ENCODE measurements at regions not wholly inside any gene's neighbourhood (a gene's known extent, or its start where the extent isn't known, plus 50 kb on each side); places are given as distances from the start of the nearest gene placed in this dataset.
"Not testable (repeated sequence)": the region's sequence is repeated elsewhere in the genome, so short reads cannot be mapped to it uniquely, and the experiment has no call there.

DNA sequence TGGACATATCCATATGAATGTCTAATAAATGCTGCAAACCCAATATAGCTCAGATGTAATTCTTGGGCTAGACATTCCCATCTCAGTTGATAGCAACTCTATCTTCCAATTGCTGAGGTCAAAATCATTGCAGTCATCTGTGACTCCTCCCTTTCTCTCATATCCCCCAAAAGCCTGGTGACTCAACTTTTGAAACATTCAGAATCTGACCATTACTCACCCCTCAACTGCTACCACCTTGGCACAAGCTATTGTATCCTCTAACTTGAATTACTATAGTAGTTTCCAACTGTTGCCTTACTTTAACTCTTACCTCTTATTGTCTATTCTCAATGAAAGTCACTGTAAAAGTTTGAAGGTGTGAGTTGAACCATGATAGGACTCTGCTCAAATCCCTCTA is 600.1 kb upstream of the RGMB start:
- no peaks in the 10 kb centered on the region for H3K27me3 ChIP-seq
- intact Hi-C loops (cut with DNase I; ENCODE audit: low total_unique reads): no loop called here
- no peaks in the 10 kb centered on the region for H3K36me3 ChIP-seq
- DNase-seq: no peak
- H3K4me3 ChIP-seq: no peak overlapping the region
- H3K9me3 ChIP-seq: no peaks in the 10 kb centered on the region
- TF ChIP-seq, protein P1, sequence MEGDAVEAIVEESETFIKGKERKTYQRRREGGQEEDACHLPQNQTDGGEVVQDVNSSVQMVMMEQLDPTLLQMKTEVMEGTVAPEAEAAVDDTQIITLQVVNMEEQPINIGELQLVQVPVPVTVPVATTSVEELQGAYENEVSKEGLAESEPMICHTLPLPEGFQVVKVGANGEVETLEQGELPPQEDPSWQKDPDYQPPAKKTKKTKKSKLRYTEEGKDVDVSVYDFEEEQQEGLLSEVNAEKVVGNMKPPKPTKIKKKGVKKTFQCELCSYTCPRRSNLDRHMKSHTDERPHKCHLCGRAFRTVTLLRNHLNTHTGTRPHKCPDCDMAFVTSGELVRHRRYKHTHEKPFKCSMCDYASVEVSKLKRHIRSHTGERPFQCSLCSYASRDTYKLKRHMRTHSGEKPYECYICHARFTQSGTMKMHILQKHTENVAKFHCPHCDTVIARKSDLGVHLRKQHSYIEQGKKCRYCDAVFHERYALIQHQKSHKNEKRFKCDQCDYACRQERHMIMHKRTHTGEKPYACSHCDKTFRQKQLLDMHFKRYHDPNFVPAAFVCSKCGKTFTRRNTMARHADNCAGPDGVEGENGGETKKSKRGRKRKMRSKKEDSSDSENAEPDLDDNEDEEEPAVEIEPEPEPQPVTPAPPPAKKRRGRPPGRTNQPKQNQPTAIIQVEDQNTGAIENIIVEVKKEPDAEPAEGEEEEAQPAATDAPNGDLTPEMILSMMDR (IDR thresholded peaks at IDR 0.05): no peak
- no peaks in the 10 kb centered on the region for H3K4me1 ChIP-seq
- no peak overlapping the region for H3K27ac ChIP-seq

DNA sequence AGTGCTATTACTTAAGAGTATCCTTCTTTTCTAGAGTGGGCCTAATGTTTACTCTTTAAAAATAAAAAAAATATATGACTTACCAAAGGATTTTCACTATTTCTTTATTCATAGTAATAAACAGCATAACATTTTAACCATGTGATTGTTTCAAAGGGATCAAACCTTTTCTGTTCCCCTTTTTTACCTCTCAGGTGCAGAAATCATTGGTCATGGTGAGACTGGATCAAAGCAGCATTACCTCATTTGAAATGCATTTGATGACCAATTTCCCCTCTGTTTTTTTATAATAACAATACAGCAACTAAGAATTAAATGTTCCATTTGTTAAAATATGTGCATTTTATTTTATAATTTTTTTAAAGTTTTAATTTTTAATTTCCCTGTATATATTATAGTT is 598.0 kb upstream of the RGMB start:
- DNase-seq: no peak
- no peaks in the 10 kb centered on the region for H3K27me3 ChIP-seq
- H3K36me3 ChIP-seq: no peaks in the 10 kb centered on the region
- no peaks in the 10 kb centered on the region for H3K9me3 ChIP-seq
- no peaks in the 10 kb centered on the region for H3K4me1 ChIP-seq
- H3K27ac ChIP-seq: no peak overlapping the region
- H3K4me3 ChIP-seq: no peak overlapping the region
- TF ChIP-seq, protein P1 (IDR thresholded peaks at IDR 0.05): no peak
- TF ChIP-seq POLR2A (IDR thresholded peaks at IDR 0.05): no peak
- intact Hi-C loops (cut with DNase I; ENCODE audit: low total_unique reads): no loop called here

DNA sequence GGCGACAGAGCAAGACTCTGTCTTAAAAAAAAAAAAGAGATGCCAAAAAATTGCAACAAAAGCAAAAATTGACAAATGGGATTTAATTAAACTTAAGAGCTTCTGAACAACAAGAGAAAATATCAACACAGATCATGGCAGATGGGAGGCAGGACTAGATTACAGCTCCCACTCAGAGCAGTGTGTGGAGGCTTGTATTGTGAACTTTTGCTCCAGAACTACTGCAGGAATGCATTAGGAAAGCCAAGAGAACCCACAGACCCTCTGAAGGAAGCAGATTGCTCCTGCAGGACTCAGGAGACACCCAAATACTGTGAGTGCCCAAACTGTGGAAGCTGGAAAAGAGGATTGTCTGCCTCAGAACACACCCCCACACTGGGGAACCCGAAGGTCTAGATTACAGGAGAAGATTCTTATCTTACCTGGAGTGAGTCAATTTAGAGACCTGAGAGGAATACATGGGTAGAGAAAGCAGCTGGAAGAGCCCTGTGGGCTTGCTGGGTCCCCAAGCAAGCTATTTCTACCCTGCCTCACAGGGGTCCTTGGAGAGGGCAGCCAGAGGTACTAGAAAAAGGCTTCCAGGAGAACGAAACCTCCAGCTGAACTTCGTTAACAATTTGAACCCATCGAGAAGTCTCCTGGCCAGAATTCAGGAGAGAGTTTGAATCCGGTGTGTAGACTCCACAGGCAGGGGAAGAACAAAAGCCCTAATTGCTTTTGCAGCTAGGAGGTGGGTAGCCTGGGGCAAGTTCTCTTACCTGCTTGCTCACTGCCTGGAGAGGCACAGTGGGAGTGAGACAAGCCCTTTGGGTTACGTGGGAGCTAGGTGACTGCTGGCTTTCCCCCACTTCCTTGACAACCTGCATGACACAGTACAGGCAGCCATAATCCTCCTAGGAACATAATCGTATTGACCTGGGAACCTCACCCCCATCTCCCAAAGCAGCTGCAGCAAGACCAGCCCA is 593.4 kb upstream of the RGMB start:
- Histone ChIP-seq H3K4me1 (no peaks in the 10 kb centered on the region), H3K9me3 (no peaks in the 10 kb centered on the region), H3K27me3 (no peaks in the 10 kb centered on the region), H3K4me3 (no peak overlapping the region), H3K36me3 (no peaks in the 10 kb centered on the region), H3K27ac (no peak overlapping the region)
- TF ChIP-seq, protein P1 (IDR thresholded peaks at IDR 0.05): no peak
- TF ChIP-seq POLR2A (IDR thresholded peaks at IDR 0.05): no peak
- DNase-seq: no peak
- intact Hi-C loops (cut with DNase I; ENCODE audit: low total_unique reads): no loop called here

DNA sequence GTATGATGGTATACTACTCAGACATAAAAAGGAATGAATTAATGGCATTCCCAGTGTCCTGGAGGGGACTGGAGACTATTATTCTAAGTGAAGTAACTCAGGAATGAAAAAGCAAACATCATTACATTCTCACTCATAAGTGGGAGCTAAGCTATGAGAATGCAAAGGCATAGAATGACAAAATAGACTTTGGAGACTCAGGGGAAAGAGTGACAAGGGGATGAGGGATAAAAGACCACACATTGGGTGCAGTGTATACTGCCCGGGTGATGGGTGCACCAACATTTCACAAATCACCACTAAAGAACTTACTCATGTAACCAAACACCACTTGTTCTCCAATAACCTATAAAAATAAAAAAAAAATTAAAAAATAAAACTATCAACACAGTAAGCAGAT is 587.3 kb upstream of the RGMB start:
- no peak overlapping the region for H3K27ac ChIP-seq
- H3K9me3 ChIP-seq: no peaks in the 10 kb centered on the region
- no peaks in the 10 kb centered on the region for H3K27me3 ChIP-seq
- TF ChIP-seq POLR2A (IDR thresholded peaks at IDR 0.05): no peak
- TF ChIP-seq, protein P1 (IDR thresholded peaks at IDR 0.05): no peak
- intact Hi-C loops (cut with DNase I; ENCODE audit: low total_unique reads): no loop called here
- no peak for DNase-seq
- no peak overlapping the region for H3K4me3 ChIP-seq
- H3K4me1 ChIP-seq: no peaks in the 10 kb centered on the region
- H3K36me3 ChIP-seq: no peaks in the 10 kb centered on the region

DNA sequence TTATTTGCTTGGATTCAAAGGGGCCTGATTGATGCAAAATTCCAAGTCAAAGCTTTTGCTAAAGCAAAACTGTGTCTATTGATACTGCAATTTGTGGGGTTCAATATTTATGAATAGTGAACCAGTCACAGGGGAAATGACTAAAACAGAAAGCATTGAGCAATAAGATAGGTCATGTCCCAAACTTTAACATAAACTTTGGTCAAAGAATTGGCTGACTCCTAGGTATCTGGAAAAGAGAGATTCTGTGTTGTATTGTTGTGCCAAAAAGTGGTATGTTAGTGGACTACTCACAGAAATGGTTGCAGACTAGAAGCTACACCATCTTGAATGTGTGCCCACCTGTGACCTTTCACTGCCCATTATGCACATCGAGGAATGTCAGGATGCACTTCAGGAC is 585.5 kb upstream of the RGMB start:
- Histone ChIP-seq H3K36me3 (no peaks in the 10 kb centered on the region), H3K27me3 (no peaks in the 10 kb centered on the region), H3K9me3 (no peaks in the 10 kb centered on the region), H3K4me3 (no peak overlapping the region), H3K27ac (no peak overlapping the region), H3K4me1 (no peaks in the 10 kb centered on the region)
- DNase-seq: no peak
- intact Hi-C loops (cut with DNase I; ENCODE audit: low total_unique reads): no loop called here
- TF ChIP-seq, protein P1 (IDR thresholded peaks at IDR 0.05): no peak
- no peak for TF ChIP-seq POLR2A (IDR thresholded peaks at IDR 0.05)

DNA sequence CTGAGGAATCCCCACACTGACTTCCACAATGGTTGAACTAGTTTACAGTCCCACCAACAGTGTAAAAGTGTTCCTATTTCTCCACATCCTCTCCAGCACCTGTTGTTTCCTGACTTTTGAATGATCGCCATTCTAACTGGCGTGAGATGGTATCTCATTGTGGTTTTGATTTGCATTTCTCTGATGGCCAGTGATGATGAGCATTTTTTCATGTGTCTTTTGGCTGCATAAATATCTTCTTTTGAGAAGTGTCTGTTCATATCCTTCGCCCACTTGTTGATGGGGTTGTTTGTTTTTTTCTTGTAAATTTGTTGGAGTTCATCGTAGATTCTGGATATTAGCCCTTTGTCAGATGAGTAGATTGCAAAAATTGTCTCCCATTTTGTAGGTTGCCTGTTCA is 583.1 kb upstream of the RGMB start:
- H3K4me1 ChIP-seq; H3K27me3 ChIP-seq; H3K4me3 ChIP-seq; H3K27ac ChIP-seq; H3K9me3 ChIP-seq; intact Hi-C loops (cut with DNase I; ENCODE audit: low total_unique reads); H3K36me3 ChIP-seq; DNase-seq: not testable (repeated sequence)

Data from uterus (tissue), 3 donors.